A673 (cell line): ENCODE measurements at regions not wholly inside any gene's neighbourhood (a gene's known extent, or its start where the extent isn't known, plus 50 kb on each side); places are given as distances from the start of the nearest gene placed in this dataset.
"Not testable (repeated sequence)": the region's sequence is repeated elsewhere in the genome, so short reads cannot be mapped to it uniquely, and the experiment has no call there.

Experiments
- BruUV-seq: library from RNA; stranded (reverse); fragments of 400-500 nt; replicated peaks from 2 replicates; lab custom pipeline; 2021; lab: Mats Ljungman, UMichigan
- CTCF ChIA-PET: fragments of 300-600 bp; sonication (Branson Sonifier 250); formaldehyde crosslinking; loops from one replicate; lab custom pipeline; 2022; ENCODE audit warnings: antibody characterized with exemption; lab: Charles Lee
- POLR2A ChIA-PET: fragments of 300-600 bp; sonication (Branson Sonifier 250); formaldehyde crosslinking; loops from one replicate; lab custom pipeline; 2022; ENCODE audit warnings: antibody characterized with exemption; ENCODE audit not compliant: low non-redundant PET; lab: Charles Lee
- DNase-seq: peaks from one replicate; pipeline ENCODE4 v3.0.0-alpha.2; 2015; ENCODE audit warnings: low spot score
- H3K27ac ChIP-seq: fragments of 200-600 bp; sonication (generic); 2 replicates; pipeline ENCODE4 v1.5.1; 2016; ENCODE audit warnings: mixed run types, low read depth, mild to moderate bottlenecking, mixed read lengths, antibody characterized with exemption, low read length; ENCODE audit not compliant: poor library complexity, severe bottlenecking
- H3K27me3 ChIP-seq: fragments of 200-600 bp; sonication (generic); replicated peaks from 2 replicates; pipeline ENCODE4 v1.6.1; 2017; ENCODE audit warnings: mixed run types, low read depth, mild to moderate bottlenecking, mixed read lengths, antibody characterized with exemption, low read length; ENCODE audit not compliant: insufficient read depth, poor library complexity
- H3K36me3 ChIP-seq: fragments of 200-600 bp; sonication (generic); 2 replicates; pipeline ENCODE4 v1.6.1; 2016; ENCODE audit warnings: mixed run types, mild to moderate bottlenecking, mixed read lengths, antibody characterized with exemption, low read length; ENCODE audit not compliant: insufficient read depth, poor library complexity, severe bottlenecking
- H3K4me1 ChIP-seq: fragments of 200-600 bp; sonication (generic); 2 replicates; pipeline ENCODE4 v1.6.1; 2017; ENCODE audit warnings: mixed run types, mild to moderate bottlenecking, mixed read lengths, antibody characterized with exemption, low read length; ENCODE audit not compliant: insufficient read depth, poor library complexity, severe bottlenecking
- H3K4me3 ChIP-seq: fragments of 200-600 bp; sonication (generic); 2 replicates; pipeline ENCODE4 v1.5.1; 2016; ENCODE audit warnings: low read depth, mixed run types, mild to moderate bottlenecking, mixed read lengths, low read length; ENCODE audit not compliant: poor library complexity, severe bottlenecking
- H3K9me3 ChIP-seq: fragments of 200-600 bp; sonication (generic); 2 replicates; pipeline ENCODE4 v1.6.1; 2016; ENCODE audit warnings: mixed run types, low read depth, mild to moderate bottlenecking, mixed read lengths, antibody characterized with exemption, low read length; ENCODE audit not compliant: poor library complexity, severe bottlenecking
- EZH2 ChIP-seq: fragments of 200-600 bp; sonication (generic); IDR thresholded peaks from 2 replicates; pipeline ENCODE4 v1.6.1; 2017; ENCODE audit warnings: borderline replicate concordance, low read depth, mild to moderate bottlenecking, mixed read lengths, antibody characterized with exemption, low read length; ENCODE audit not compliant: poor library complexity, severe bottlenecking
- intact Hi-C: fragments of 100-400 bp; cut with micrococcal nuclease; formaldehyde crosslinking; loops from one replicate; pipeline ENCODE4 v1.10.0; 2022; ENCODE audit not compliant: unreplicated experiment
- TF ChIP-seq, protein P1 (sequence below): fragments of 300-800, 200-600 bp; sonication (generic); conservative IDR thresholded peaks from 2 replicates; pipeline ENCODE4 v1.5.1; 2017; ENCODE audit warnings: low read depth, mild to moderate bottlenecking, antibody characterized with exemption, low read length, moderate library complexity, mixed read lengths

GRCh38 chr20:53668992-53669391 lies 75.4 kb upstream of the ZNF217 start:
- Histone ChIP-seq H3K27me3 (no peaks in the 10 kb centered on the region), H3K36me3 (no peaks in the 10 kb centered on the region), H3K27ac (no peak overlapping the region), H3K9me3 (no peaks in the 10 kb centered on the region), H3K4me3 (no peak overlapping the region), H3K4me1 (peaks cover 8% of the 10 kb centered on the region)
- POLR2A ChIA-PET: no interaction called here
- BruUV-seq: no TSS peak
- DNase-seq: no peak
- CTCF ChIA-PET: no interaction called here
- intact Hi-C loops: no loop called here
- TF ChIP-seq, protein P1, sequence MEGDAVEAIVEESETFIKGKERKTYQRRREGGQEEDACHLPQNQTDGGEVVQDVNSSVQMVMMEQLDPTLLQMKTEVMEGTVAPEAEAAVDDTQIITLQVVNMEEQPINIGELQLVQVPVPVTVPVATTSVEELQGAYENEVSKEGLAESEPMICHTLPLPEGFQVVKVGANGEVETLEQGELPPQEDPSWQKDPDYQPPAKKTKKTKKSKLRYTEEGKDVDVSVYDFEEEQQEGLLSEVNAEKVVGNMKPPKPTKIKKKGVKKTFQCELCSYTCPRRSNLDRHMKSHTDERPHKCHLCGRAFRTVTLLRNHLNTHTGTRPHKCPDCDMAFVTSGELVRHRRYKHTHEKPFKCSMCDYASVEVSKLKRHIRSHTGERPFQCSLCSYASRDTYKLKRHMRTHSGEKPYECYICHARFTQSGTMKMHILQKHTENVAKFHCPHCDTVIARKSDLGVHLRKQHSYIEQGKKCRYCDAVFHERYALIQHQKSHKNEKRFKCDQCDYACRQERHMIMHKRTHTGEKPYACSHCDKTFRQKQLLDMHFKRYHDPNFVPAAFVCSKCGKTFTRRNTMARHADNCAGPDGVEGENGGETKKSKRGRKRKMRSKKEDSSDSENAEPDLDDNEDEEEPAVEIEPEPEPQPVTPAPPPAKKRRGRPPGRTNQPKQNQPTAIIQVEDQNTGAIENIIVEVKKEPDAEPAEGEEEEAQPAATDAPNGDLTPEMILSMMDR: no peak
- no peak for TF ChIP-seq EZH2

DNA sequence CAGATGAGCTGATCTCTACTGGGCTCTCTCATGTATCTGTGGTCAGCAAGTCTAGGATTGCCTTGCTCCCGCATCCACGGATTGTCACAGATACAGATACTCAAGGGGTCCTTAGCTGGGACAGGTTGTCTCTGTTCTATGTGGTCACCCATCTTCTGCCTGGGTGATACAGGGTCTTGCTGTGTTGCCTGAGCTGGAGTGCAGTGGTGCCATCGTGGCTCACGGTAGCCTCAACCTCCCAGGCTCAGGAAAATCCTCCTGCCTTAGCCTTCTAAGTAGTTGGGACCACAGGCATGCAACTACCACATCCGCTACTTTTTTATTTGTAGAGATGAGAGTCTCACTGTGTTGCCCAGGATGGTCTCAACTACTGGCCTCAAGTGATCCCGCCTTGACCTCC lies 72.5 kb upstream of the ZNF217 start:
- H3K9me3 ChIP-seq: no peaks in the 10 kb centered on the region
- POLR2A ChIA-PET: interaction anchor here (0.8 kb wide), 1 partner anchor 29 kb away, joined by 4 read pairs; no protein-coding TSS in a partner anchor
- TF ChIP-seq EZH2: no peak
- no peak overlapping the region for H3K4me3 ChIP-seq
- intact Hi-C loops: no loop called here
- no peak for DNase-seq
- no peak overlapping the region for H3K27ac ChIP-seq
- H3K4me1 ChIP-seq: peaks cover 17% of the 10 kb centered on the region
- BruUV-seq: no TSS peak
- H3K36me3 ChIP-seq: no peaks in the 10 kb centered on the region
- H3K27me3 ChIP-seq: no peaks in the 10 kb centered on the region
- CTCF ChIA-PET: no interaction called here

- H3K36me3 ChIP-seq: no peaks in the 10 kb centered on the region
- ChIA-PET CTCF (interaction anchor here (0.6 kb wide), 1 partner anchor 253 kb away, joined by 13 read pairs; no protein-coding TSS in a partner anchor), POLR2A (no interaction called here)
- no peak overlapping the region for H3K4me3 ChIP-seq
- no peaks in the 10 kb centered on the region for H3K9me3 ChIP-seq
- BruUV-seq: no TSS peak
- H3K27me3 ChIP-seq: no peaks in the 10 kb centered on the region
- peak; percentile 53 for DNase-seq
- TF ChIP-seq EZH2: no peak
- intact Hi-C loops: no loop called here
- peaks cover 34% of the 10 kb centered on the region for H3K4me1 ChIP-seq
- H3K27ac ChIP-seq: peak overlapping the region; percentile 5
Measured at GRCh38 chr20:53664121-53664520, 70.5 kb upstream of the ZNF217 start.

GRCh38 chr20:53663521-53663920 lies 69.9 kb upstream of the ZNF217 start:
- H3K4me3 ChIP-seq, POLR2A ChIA-PET, H3K36me3 ChIP-seq, intact Hi-C loops, H3K9me3 ChIP-seq, H3K27ac ChIP-seq, H3K27me3 ChIP-seq, BruUV-seq, DNase-seq, CTCF ChIA-PET: not testable (repeated sequence)
- peaks cover 39% of the 10 kb centered on the region for H3K4me1 ChIP-seq
